Retinal pigment epithelial cell (primary cell): ENCODE measurements at regions not wholly inside any gene's neighbourhood (a gene's known extent, or its start where the extent isn't known, plus 50 kb on each side); places are given as distances from the start of the nearest gene placed in this dataset.
A peak's percentile ranks its signal among the peaks of the same experiment; 100 is the strongest.
"Not testable (repeated sequence)": the region's sequence is repeated elsewhere in the genome, so short reads cannot be mapped to it uniquely, and the experiment has no call there.

Source experiments
- DNase-seq: peaks from one replicate; pipeline ENCODE4 v3.0.0-alpha.2; 2010; ENCODE audit warnings: low read depth
- H3K4me3 ChIP-seq: 2 replicates; pipeline ENCODE4 v1.5.1; 2011; ENCODE audit warnings: mild to moderate bottlenecking, low read length, control low read depth, moderate library complexity
- TF ChIP-seq, protein P1 (sequence below): conservative IDR thresholded peaks from 2 replicates; pipeline ENCODE4 v1.5.1; 2011; ENCODE audit warnings: low read depth, low read length, control low read depth, inconsistent platforms

GRCh38 chr3:71989165-71989564 is 204.2 kb upstream of the PROK2 start:
- TF ChIP-seq, protein P1, sequence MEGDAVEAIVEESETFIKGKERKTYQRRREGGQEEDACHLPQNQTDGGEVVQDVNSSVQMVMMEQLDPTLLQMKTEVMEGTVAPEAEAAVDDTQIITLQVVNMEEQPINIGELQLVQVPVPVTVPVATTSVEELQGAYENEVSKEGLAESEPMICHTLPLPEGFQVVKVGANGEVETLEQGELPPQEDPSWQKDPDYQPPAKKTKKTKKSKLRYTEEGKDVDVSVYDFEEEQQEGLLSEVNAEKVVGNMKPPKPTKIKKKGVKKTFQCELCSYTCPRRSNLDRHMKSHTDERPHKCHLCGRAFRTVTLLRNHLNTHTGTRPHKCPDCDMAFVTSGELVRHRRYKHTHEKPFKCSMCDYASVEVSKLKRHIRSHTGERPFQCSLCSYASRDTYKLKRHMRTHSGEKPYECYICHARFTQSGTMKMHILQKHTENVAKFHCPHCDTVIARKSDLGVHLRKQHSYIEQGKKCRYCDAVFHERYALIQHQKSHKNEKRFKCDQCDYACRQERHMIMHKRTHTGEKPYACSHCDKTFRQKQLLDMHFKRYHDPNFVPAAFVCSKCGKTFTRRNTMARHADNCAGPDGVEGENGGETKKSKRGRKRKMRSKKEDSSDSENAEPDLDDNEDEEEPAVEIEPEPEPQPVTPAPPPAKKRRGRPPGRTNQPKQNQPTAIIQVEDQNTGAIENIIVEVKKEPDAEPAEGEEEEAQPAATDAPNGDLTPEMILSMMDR, result no peak
- DNase-seq, result peak; percentile 14
- H3K4me3 ChIP-seq, result no peak overlapping the region

- TF ChIP-seq, protein P1, result no peak
- no peak overlapping the region for H3K4me3 ChIP-seq
- peak; percentile 39 for DNase-seq
Observed at GRCh38 chr3:71987828-71988227, 202.9 kb upstream of the PROK2 start.

DNA sequence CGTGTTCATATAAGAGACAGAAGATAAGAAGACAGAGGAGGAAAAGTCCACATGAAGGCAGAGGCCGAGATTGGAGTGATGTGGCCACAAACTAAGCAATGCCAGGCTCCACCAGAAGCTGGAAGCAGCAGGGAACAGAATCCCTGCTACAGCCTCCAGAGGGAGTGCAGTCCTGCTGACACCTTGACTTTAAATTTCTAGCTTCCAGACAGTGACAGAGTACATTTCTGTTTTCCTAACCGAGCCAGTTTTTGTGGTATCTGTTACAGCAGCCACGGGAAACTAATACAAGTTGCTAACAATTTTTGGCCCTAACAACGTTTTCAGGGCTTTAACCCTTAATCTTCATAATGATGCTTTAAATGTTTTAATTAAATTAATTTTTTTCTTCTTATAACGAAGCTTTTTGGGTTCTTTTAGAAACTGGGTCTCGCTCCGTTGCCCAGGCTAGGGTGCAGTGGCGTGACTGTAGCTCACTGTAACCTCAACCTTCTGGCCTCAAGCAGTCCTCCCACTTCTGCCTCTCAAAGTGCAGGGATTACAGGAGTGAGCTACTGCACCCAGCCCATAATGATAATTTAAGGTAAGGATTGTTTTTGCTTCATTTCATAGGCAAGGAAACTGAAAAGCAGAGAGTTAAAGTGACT is 202.3 kb upstream of the PROK2 start:
- DNase-seq, result no peak
- no peak overlapping the region for H3K4me3 ChIP-seq
- TF ChIP-seq, protein P1, result peak; percentile 63

DNA sequence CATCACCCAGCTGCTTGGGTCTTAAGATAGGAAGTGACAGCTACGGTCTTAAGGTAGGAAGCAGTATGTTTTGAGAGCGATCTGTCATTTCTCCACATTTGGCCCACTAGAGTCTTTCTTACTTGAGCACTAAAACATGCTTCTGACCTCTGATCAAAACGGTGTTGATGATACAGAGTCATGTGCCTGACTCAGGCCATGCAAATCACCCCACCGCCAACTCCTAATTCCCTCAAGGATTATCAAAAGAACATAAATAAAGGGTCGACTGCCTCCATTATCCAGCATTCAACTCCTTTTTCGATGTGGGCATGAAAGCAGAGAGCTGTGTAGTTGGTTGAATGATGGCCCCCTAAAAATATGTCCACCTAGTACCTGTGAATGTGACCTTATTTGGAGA is 201.7 kb upstream of the PROK2 start:
- TF ChIP-seq, protein P1, result no peak
- H3K4me3 ChIP-seq, result no peak overlapping the region
- DNase-seq, result no peak

DNA sequence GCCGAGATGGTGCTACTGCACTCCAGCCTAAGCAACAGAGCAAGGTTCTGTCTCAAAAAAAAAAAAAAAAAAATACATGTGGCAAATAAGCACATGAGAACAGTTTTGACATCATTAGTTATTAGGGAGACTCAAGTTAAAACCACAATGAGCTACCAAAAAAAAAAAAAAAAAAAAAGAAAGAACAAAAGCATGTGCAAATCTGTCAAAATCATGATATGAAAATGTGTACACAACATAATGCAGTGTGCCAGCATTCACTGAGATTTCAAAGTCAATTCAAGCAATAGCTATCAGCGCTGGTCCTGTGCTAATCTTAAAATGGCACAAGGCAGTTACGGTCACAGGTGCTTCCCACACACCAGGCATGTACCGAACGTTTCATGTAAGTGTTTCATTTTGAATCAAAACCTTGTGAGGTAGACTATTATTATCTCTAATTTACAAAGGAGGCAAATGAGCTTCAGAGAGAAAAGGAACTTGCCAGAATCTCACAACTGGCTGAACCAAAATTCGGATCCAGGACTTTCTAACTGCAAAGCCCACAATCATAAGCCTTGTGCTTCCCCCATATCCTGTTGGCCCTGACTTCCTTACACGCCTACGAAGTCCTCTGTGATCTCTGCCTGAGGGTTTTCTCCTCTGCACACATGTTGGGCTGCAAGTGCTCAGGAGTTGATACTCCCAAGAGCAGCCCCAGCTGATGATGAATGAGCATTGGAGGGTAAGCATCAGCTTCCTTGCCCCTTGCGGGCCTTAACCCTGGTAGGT is 200.1 kb upstream of the PROK2 start:
- H3K4me3 ChIP-seq, result no peak overlapping the region
- TF ChIP-seq, protein P1, result no peak
- DNase-seq, result no peak

- no peak for DNase-seq
- TF ChIP-seq, protein P1, result no peak
- no peak overlapping the region for H3K4me3 ChIP-seq
Observed at GRCh38 chr3:71983694-71984093, 198.7 kb upstream of the PROK2 start.

DNA sequence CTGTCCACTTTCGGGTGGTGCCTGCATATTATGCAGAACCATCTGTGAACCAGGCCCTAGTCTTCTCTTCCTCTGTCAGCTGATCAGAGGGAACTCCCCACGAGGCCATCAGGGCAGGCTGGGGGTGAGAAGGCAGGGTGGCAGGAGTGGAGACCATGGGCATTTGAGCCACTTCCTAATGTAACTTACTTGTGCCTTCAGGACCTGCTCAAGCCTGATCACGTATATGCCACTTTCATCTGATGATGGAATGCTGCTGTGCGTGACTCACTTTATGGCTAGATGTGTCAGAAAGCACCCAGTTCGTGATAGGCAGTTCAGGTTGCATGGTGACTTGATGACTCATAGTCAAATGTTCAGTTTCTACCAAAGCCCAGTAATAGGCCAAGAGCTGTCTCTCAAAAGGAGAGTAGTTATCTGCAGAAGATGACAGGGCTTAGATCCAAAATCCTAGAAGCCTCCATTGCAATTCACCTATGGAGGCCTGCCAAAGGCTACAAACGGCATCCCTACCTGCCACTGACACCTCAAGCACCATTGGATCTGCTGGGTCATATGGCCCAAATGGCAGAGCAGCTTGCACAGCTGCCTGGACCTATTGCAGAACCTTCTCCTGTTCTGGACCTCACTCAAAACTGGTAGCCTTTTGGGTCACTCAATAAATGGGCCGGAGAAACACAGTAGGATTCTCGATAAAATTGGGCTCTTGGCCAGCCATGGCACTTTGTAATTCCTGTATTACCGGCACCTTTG is 197.7 kb upstream of the PROK2 start:
- H3K4me3 ChIP-seq, result not testable (repeated sequence)
- DNase-seq, result peak; percentile 84
